D721Med (cell line): ENCODE measurements at regions not wholly inside any gene's neighbourhood (a gene's known extent, or its start where the extent isn't known, plus 50 kb on each side); places are given as distances from the start of the nearest gene placed in this dataset.

Experiments
- DNase-seq: peaks from one replicate; pipeline ENCODE4 v3.0.0; 2011; ENCODE audit warnings: low spot score; ENCODE audit not compliant: insufficient read length
- FAIRE-seq: peaks from 2 replicates; lab custom pipeline; 2011; peaks lifted over from hg19 to GRCh38; lab: Jason Lieb, UNC
- TF ChIP-seq, protein P1 (sequence below): IDR thresholded peaks from 2 replicates; pipeline ENCODE4 v1.5.1; 2012; ENCODE audit warnings: mild to moderate bottlenecking, control low read depth; ENCODE audit not compliant: insufficient read depth; ENCODE audit errors: missing control alignments

DNA sequence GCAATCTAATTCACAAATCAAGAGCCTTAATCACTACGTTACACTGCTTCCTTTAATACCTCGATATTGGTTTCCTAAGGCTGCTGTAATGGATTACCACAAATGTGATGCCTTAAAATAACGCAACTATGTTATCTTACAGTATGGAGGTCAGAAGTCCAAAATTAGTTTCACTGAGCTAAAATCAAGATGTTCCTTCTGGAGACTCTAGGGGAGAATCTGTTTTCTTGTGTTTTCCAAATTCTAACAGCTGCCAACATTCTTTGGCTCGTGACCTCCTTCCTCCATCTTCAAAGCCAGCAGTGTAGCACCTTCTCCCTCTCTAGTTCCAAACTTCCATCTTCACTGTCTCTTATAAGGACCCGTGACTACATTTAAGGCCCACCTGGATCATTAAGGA, 335.0 kb upstream of the NFIA start:
- FAIRE-seq (no peak), DNase-seq (no peak)
- TF ChIP-seq, protein P1, sequence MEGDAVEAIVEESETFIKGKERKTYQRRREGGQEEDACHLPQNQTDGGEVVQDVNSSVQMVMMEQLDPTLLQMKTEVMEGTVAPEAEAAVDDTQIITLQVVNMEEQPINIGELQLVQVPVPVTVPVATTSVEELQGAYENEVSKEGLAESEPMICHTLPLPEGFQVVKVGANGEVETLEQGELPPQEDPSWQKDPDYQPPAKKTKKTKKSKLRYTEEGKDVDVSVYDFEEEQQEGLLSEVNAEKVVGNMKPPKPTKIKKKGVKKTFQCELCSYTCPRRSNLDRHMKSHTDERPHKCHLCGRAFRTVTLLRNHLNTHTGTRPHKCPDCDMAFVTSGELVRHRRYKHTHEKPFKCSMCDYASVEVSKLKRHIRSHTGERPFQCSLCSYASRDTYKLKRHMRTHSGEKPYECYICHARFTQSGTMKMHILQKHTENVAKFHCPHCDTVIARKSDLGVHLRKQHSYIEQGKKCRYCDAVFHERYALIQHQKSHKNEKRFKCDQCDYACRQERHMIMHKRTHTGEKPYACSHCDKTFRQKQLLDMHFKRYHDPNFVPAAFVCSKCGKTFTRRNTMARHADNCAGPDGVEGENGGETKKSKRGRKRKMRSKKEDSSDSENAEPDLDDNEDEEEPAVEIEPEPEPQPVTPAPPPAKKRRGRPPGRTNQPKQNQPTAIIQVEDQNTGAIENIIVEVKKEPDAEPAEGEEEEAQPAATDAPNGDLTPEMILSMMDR, result no peak

DNA sequence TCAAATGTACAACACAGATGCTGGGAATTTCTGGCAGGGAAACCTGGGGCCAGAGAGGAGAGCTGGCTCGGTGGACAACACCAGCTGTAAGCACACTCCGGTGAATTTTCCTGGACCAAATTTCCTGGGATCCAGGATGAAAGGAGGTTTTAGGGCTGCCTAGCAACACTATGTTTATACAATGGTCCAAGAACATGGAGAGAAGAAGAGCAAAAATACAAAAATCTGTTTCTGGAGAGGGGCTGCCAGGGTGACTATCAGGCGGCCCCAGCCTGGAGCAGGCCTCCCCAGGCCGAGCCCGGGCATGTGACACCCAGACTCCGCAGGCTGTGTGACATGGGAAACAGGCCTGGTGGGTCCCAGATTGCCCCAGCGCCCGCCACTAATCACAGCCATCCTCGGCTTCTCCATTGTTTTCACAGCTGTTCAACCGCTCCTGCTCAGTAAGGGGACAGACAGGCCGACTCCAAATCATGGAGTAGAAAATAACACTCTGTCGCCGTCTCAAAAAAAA, 336.0 kb upstream of the NFIA start:
- no peak for FAIRE-seq
- TF ChIP-seq, protein P1, result no peak
- DNase-seq, result no peak

DNA sequence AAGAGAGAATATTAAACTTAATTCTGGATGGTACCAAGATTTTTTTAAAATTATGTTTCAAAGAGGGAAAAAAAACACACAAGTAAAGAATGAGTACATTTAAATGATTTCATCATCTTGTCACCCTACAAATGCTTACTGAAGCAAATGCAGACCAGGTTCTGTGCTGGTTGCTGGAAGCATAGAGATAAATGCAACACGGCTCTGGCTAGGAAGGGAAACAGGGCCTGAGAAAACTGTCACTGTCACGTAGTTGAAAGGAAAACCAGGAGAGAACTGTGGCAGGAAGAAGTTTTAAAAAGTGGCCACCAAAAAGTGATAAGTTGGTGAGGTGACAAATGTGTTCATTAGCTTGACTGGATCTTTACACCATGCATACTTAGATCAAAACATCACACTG, 336.9 kb upstream of the NFIA start:
- TF ChIP-seq, protein P1, result no peak
- no peak for FAIRE-seq
- DNase-seq, result no peak

DNA sequence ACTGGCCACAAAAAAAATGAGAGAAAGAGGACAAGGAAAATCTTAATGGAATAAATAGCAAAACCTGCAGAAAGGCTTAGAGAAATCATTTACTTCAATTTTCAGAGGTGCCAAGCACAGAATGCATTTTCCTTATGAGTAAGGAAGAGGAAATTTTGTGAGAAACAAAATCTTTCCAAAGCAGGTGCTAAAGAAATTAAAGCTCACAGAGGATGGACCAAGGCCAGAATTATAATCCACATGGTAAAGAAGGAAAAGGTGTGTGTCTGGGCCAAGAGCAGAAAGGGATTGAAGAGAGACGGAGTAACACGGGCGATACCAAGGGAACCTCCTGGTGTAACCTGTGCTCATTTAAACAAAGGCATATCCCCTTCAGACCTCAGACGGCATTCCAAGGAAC, 340.0 kb upstream of the NFIA start:
- no peak for FAIRE-seq
- TF ChIP-seq, protein P1, result no peak

DNA sequence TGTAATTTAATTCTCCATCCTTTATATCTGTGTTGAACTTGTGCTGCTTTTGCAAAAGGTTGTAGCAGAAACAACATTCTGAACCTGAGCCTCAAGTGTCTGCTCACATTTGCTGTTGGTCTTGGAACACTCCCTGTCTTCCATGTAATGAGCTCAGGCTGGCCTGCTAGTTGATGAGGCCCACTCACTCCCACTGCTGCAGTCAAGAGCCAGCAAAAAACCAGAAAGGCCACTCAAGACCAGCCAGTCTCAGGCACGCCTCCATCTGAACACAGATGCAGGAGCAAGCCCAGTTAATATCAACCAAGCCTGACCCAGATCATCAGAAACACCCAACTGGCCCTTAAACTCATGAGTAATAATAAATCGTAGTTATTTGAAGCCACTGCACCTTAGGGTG, 342.2 kb upstream of the NFIA start:
- DNase-seq (no peak), FAIRE-seq (no peak)
- TF ChIP-seq, protein P1, result no peak

More for the DNA sequence above, 340.0 kb upstream of the NFIA start:
- DNase-seq, result no peak

DNA sequence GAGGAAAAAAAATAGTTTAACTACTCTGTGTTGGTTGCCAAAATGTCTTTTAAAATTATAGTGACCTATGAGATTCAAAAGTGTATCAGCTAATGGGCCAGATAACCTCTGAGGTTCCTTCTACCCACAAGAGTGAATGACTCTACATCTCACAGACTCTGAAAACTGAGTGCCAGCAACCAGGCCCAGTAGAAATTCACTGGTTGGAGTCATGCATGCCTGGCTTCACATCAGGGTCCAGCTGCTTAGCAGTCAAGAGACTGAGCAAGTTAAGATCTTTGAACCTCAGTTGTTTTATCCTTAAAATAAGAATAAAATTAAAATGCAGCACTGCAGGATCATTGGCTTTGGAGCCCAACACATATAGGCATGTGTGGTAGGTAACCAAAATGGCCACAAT, 342.6 kb upstream of the NFIA start:
- no peak for FAIRE-seq
- no peak for DNase-seq
- TF ChIP-seq, protein P1, result no peak

DNA sequence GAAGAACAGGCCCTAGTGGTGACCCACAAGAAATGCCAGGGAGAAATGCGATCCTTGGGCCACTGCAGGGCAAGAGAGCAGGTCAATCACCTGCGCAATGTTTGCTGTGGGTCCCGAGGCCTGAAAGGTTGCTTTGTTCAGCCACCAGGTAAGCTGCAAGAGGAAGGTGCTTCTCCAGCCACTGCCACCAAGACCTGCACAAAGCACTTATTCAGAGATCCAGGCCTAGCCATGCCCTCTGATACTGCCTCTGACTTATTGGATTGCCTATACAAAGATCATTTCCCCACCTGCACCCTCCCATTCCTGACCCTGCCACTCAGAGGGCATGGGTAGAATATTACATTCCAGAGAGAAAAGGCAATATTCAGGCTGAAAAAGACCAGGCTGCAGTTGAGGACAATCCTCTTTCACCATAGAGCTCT, 349.4 kb upstream of the NFIA start:
- FAIRE-seq (no peak), DNase-seq (no peak)
- TF ChIP-seq, protein P1, result no peak
